Heart right ventricle (tissue), 16 donors: ENCODE measurements at regions not wholly inside any gene's neighbourhood (a gene's known extent, or its start where the extent isn't known, plus 50 kb on each side); places are given as distances from the start of the nearest gene placed in this dataset.

ENCODE experiments used
- ATAC-seq, 8 donors: fragments of 200-7000 bp; cut with Tn5 transposase; one replicate each; pipeline ENCODE4 v1.9.1; 2020; ENCODE audit warnings: mild to moderate bottlenecking in 8 of 8, moderate library complexity in 8 of 8, moderate number of reproducible peaks in 1 of 8
- DNase-seq, 2 donors: peaks; one replicate each; pipeline ENCODE4 v3.0.0-alpha.2; 2020
- H3K27ac ChIP-seq, 10 donors: fragments of 200-600 bp; sonication (generic) in 2 of 10; one replicate each; pipeline versions ENCODE4 v1.5.0 to v1.8.0; 2020 to 2022; ENCODE audit warnings: mild to moderate bottlenecking in 3 of 10
- H3K27me3 ChIP-seq, 7 donors: fragments of 200-600 bp; one replicate each; pipeline ENCODE4 v1.8.0; 2021 to 2022; ENCODE audit warnings: mild to moderate bottlenecking in 2 of 7
- H3K36me3 ChIP-seq, 9 donors: fragments of 200-600 bp; sonication (generic) in 1 of 9; one replicate each; pipeline versions ENCODE4 v1.5.0 to v1.8.0; 2020 to 2022; ENCODE audit warnings: mild to moderate bottlenecking in 2 of 9
- H3K4me1 ChIP-seq, 9 donors: fragments of 200-600 bp; sonication (generic) in 1 of 9; one replicate each; pipeline versions ENCODE4 v1.5.0 to v1.8.0; 2020 to 2022; ENCODE audit warnings: mild to moderate bottlenecking in 4 of 9
- H3K4me3 ChIP-seq, 10 donors: fragments of 200-600 bp; sonication (generic) in 2 of 10; one replicate each; pipeline versions ENCODE4 v1.5.0 to v1.8.0; 2020 to 2022; ENCODE audit warnings: mild to moderate bottlenecking in 7 of 10, moderate library complexity in 2 of 10
- H3K9me3 ChIP-seq, 11 donors: fragments of 200-600 bp in 10 of 11; sonication (generic) in 2 of 11; one replicate each; pipeline versions ENCODE4 v1.5.0 to v1.8.0; 2013 to 2022; ENCODE audit warnings: mild to moderate bottlenecking in 2 of 11, control low read depth in 1 of 11, moderate library complexity in 1 of 11
- WGBS, 2 donors: extraction: QIAGEN DNeasy Blood & Tissue Kit; methylation state at CpG; one replicate each; pipeline ENCODE4 v1.1.7; 2013; ENCODE audit warnings: inconsistent platforms in 1 of 2; 5-methylcytosine and 5-hydroxymethylcytosine counted together
- intact Hi-C, 10 donors: fragments of 100-400 bp; cut with DNase I; formaldehyde crosslinking; loops; one replicate each; pipeline versions ENCODE4 v1.11.1 to v1.14.2; 2022
- TF ChIP-seq, protein P1 (sequence below), 9 donors: fragments of 200-600 bp; sonication (generic) in 2 of 9; IDR thresholded peaks; one replicate each; pipeline versions ENCODE4 v1.5.0 to v1.8.0; 2021 to 2022; ENCODE audit warnings: antibody characterized with exemption in 9 of 9, mild to moderate bottlenecking in 5 of 9, moderate library complexity in 1 of 9
- donor health status: Arrhythmogenic right ventricular cardiomyopathy.
- donor health status: ischemic (EF 13 %, LVEDD 7.1; RV severe dilation, severe dysfunction).
- donor health status: healthy with polysubstance abuse.
- donor health status: DM: no; HTN: yes; CAD: no.
- donor health status: DM: no; HTN: no; CAD: no.
- donor health status: ischemic (EF 25% LVEDD 6.9; RV normal size, moderate dysfunction).
- donor health status: ischemic (EF 25% LVEDD 5.7; RV mildly dilated, moderate dysfunction).
- donor health status: healthy.
- donor health status: DM: yes; HTN: yes; CAD: no.
- donor health status: Ischemic cardiomyopathy.
- donor health status: ischemic (EF 35%, LVEDD 5.7; RV mildly dilated, moderate dysfunction).
- donor health status: nonischemic (EF 11% LVEDD 7.7; RV severe dilation, severe dysfunction).
- donor health status: DM: yes; HTN: yes; CAD: no.
- donor health status: PGD.
- donor health status: ischemic (EF 29% LVEDD 5.4; RV normal size, mild dysfunction).
- donor health status: nonischemic (EF 23%, LVEDD 6.1; RV moderate dilation, normal function).

DNA sequence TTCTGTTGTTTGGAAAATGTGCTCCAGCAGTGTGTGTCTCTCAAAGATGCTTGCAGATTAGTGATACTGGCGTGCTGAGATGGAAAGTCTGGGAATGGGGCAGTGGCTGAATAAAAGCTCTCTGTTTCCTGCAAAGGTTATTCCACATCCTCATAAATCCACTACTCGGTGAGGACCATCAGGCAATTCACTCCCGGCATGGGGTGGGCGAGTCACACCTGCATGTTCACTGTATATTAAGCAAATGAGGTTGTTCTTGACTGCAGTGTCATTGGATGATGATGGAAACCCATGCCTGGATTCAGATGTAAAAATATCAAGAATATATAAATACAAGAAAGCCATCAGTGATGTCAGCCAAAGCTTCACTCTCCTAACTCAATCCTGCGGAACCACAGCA, 65.4 kb upstream of the DSCAM start:
- no peaks in the 10 kb centered on the region for H3K27me3 ChIP-seq
- ATAC-seq, result no peak
- no peaks in the 10 kb centered on the region for H3K36me3 ChIP-seq
- intact Hi-C loops, result no loop called here
- H3K9me3 ChIP-seq, result no peaks in the 10 kb centered on the region
- TF ChIP-seq, protein P1, sequence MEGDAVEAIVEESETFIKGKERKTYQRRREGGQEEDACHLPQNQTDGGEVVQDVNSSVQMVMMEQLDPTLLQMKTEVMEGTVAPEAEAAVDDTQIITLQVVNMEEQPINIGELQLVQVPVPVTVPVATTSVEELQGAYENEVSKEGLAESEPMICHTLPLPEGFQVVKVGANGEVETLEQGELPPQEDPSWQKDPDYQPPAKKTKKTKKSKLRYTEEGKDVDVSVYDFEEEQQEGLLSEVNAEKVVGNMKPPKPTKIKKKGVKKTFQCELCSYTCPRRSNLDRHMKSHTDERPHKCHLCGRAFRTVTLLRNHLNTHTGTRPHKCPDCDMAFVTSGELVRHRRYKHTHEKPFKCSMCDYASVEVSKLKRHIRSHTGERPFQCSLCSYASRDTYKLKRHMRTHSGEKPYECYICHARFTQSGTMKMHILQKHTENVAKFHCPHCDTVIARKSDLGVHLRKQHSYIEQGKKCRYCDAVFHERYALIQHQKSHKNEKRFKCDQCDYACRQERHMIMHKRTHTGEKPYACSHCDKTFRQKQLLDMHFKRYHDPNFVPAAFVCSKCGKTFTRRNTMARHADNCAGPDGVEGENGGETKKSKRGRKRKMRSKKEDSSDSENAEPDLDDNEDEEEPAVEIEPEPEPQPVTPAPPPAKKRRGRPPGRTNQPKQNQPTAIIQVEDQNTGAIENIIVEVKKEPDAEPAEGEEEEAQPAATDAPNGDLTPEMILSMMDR (IDR thresholded peaks at IDR 0.05), result no peak
- 87 to 93% methylated on average over 5 of the region's 5 CpGs for WGBS, 2 donors
- no peaks in the 10 kb centered on the region for H3K4me1 ChIP-seq
- DNase-seq, result no peak
- no peak overlapping the region for H3K4me3 ChIP-seq
- H3K27ac ChIP-seq, result no peak overlapping the region

DNA sequence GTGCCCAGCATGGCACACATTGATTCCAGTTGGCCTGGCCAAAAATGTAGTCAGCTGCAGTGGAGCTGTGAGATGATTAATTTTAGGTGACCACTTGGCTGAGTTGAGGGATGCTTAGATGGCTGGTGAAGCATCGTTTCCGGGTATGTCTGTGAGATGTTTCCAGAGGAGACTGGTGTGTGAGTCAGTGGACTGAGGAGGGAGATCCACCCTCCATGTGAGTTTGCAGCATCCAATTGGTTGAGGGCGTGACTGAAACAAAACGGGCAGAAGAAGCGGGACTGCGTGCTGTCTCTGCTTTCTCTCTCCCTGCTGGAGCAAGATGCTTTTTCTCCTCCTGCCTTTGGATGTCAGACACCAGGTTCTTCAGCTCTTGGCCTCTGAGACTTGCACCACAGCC, 68.2 kb upstream of the DSCAM start:
- H3K27ac ChIP-seq, result no peak overlapping the region
- TF ChIP-seq, protein P1 (IDR thresholded peaks at IDR 0.05), result no peak
- H3K36me3 ChIP-seq, result no peaks in the 10 kb centered on the region
- intact Hi-C loops, result no loop called here
- no peaks in the 10 kb centered on the region for H3K9me3 ChIP-seq
- WGBS, 2 donors, result 92 to 93% methylated on average over 6 of the region's 6 CpGs
- no peaks in the 10 kb centered on the region for H3K4me1 ChIP-seq
- no peak for DNase-seq
- ATAC-seq, result no peak
- no peaks in the 10 kb centered on the region for H3K27me3 ChIP-seq
- H3K4me3 ChIP-seq, result no peak overlapping the region

- ATAC-seq (no peak), DNase-seq (no peak)
- peaks cover 0 to 18% (median 0%) of the 10 kb centered on the region in 11 donors for H3K9me3 ChIP-seq
- H3K27ac ChIP-seq, result no peak overlapping the region
- no peaks in the 10 kb centered on the region for H3K36me3 ChIP-seq
- TF ChIP-seq, protein P1 (IDR thresholded peaks at IDR 0.05), result no peak
- H3K4me3 ChIP-seq, result no peak overlapping the region
- 67% methylated on average over 8 of the region's 8 CpGs for WGBS, 2 donors
- no peaks in the 10 kb centered on the region for H3K27me3 ChIP-seq
- intact Hi-C loops, result no loop called here
- H3K4me1 ChIP-seq, result no peaks in the 10 kb centered on the region
Measured at GRCh38 chr21:40923407-40923806, 76.4 kb upstream of the DSCAM start.

DNA sequence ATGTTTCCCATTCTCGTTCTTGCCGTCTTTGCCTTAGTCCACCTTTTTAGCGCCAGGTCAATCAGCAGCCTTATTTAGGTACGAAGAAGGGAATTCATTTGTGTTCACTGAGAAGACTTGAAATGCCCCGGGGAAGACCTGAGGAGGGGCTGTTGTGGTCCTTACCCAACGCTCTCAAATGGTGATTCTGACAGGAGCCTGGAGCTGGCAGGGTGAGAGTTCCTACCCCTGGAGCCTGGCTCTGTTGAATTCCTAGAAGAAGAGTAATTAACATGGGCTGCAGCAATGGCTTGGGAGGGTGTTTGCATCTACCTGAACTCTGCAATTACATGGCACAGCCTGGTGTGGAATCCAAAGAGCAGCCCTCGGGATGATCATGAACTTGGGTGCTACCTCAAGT, 76.9 kb upstream of the DSCAM start:
- DNase-seq, result no peak
- ATAC-seq, result no peak
- Histone ChIP-seq H3K27me3 (no peaks in the 10 kb centered on the region), H3K36me3 (no peaks in the 10 kb centered on the region), H3K4me1 (no peaks in the 10 kb centered on the region), H3K4me3 (no peak overlapping the region), H3K9me3 (peaks cover 0 to 23% (median 0%) of the 10 kb centered on the region in 11 donors), H3K27ac (no peak overlapping the region)
- TF ChIP-seq, protein P1 (IDR thresholded peaks at IDR 0.05), result no peak
- 78 to 83% methylated on average over 7 of the region's 7 CpGs for WGBS, 2 donors
- intact Hi-C loops, result no loop called here

- Histone ChIP-seq H3K36me3 (no peaks in the 10 kb centered on the region), H3K9me3 (peaks cover 0 to 29% (median 0%) of the 10 kb centered on the region in 11 donors), H3K4me3 (no peak overlapping the region), H3K27ac (no peak overlapping the region), H3K4me1 (no peaks in the 10 kb centered on the region), H3K27me3 (no peaks in the 10 kb centered on the region)
- intact Hi-C loops, result no loop called here
- ATAC-seq (no peak), DNase-seq (no peak)
- 45 to 50% methylated on average over 9 of the region's 9 CpGs for WGBS, 2 donors
- TF ChIP-seq, protein P1 (IDR thresholded peaks at IDR 0.05), result no peak
Measured at GRCh38 chr21:40924641-40925040, 77.7 kb upstream of the DSCAM start.
